ENCODE measurements at regions not wholly inside any gene's neighbourhood (a gene's known extent, or its start where the extent isn't known, plus 50 kb on each side); places are given as distances from the start of the nearest gene placed in this dataset.
"Not testable (repeated sequence)": the region's sequence is repeated elsewhere in the genome, so short reads cannot be mapped to it uniquely, and the experiment has no call there.

DNA sequence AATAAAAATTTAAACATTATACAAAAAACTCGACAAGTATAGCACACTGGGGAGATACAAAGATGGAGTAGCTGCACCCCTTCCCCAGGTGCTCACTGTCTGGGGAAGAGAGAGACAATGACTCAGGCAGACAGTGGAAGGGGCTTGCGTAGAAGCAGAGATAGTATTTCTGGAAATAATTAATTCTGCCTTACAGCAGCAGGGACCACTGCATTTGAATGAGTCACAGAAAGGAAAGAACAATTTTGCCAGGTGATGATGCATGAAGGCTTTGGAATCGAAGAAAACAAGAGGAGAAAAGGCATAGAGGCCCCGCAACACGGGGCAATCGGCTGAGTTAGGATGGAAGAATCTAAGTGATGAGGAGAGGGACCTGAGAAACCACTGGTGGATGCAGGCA, 447.4 kb downstream of the EFNB2 start:
- DNase-seq: no peak

DNA sequence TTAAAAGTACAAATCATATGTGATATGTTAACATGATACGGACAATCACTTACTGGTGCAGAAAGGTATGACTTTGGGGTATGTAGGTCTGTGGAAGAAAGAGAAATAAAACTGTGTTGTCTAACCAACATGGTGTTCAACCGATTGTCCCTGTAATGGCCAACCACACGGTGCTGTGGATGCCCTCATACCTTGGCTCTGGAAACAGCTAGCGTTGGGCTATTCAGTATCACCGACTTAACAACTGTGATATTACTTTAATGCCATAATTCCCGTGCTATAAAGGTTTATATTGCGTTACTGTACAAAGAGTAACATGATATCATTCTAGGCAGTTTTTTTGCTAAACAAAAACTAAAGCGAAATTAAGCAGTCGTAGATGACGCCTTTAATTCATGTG, 448.3 kb downstream of the EFNB2 start:
- no peak for DNase-seq

DNA sequence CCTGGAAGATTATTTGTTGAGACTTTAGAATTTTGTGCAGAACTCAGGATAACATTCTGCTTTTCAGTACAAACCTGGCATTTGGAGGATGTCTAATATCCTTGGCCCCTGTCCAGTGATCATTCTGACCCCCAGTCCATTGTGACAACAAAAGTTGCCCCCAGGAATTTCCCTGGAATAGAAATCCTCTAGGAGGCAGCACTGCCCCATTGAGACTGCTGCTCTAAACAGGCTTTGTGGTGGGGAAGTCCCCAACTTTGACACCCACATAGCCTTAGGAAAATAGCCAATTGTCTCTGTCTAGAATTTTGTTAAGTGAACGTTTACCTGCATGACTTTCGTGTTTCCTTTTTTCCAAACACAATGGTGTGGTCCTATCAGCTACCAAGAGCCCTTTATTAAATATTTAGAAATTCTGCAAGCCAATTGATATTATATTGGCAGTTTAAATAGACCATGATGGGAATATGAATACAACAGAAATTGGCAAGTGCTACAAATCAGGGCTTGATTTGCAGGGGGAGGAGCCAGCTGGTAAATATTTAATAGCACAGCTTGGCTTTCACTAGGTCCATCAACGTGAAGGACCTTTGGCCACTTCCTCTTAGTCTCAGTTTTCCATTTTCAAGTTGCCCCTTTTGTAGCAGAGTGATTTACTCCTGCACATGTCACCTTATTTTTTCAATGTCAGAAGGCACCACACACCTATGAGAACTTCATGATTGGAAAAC, 451.7 kb downstream of the EFNB2 start:
- DNase-seq: peak in 1 of 2 experiments; percentile 71

DNA sequence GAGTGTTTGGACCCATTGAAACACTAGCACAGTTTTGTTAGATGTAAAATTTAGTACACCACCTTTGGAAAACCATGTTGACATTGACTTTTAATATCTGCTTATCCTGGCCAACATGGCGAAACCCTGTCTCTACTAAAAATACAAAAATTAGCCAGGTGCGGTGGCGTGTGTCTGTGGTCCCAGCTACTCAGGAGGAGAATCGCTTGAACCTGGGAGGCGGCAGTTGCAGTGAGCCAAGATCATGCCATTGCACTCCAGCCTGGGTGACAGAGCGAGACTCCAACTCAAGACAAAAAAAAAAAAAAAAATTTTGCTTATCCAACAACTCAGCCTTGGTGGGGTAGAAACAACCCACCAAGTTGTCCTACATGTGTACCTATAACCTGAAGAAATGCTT, 454.2 kb downstream of the EFNB2 start:
- not testable (repeated sequence) for DNase-seq

DNA sequence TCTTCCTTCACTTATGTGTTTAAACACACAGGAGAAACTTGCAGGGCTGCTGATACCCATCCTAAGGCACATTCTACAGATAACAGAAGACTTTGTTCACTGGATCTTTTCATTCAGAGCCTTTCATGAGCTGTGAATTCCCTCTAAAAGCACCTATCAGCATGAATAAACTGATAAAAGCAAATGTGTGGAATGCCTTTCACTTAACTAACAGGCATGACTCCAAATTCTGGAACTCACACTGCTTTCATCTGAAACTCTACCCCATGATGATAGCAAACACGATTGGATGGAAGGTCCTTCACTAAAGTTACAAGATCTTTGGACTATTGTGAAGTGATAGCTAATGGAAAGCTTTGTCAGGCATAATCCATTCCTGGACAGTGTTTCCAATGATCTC, 457.3 kb downstream of the EFNB2 start:
- DNase-seq: no peak

DNA sequence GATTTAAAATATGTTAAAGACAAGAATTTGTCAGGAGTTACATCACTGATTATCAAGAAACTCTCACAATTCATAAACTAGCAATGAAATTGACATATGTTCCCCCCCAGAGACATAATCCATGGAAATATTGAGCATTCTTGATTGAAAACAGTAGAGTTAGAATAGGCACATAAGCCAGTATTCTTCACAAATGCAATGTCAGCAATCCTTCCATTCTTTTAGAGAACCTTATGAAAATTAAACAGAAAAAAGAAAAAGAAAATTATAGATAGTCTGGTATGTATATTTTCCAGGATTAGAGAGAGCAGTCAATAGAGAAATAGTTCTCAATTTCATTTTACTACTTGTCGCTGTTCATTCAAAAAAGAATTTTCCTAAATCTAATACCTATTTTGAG, 458.4 kb downstream of the EFNB2 start:
- no peak for DNase-seq

DNA sequence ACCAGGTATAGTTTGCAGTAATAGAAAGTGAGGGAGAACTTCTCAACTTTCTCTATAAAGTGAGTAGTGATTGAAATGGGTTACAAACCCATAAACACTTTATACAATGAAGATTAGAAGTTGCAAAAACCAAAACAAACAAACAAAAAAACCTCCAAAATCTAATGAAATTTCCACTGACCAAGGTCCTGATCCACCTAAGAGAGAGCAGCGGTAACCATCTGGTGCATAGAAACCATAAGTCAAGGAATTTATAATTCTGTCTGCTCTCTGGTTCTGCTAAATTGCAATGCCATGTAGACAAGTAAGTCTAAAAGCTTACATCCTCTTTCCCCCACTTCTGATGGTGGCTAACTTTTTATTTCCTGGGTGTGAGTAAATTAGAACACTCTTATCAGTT, 463.4 kb downstream of the EFNB2 start:
- DNase-seq: no peak

DNA sequence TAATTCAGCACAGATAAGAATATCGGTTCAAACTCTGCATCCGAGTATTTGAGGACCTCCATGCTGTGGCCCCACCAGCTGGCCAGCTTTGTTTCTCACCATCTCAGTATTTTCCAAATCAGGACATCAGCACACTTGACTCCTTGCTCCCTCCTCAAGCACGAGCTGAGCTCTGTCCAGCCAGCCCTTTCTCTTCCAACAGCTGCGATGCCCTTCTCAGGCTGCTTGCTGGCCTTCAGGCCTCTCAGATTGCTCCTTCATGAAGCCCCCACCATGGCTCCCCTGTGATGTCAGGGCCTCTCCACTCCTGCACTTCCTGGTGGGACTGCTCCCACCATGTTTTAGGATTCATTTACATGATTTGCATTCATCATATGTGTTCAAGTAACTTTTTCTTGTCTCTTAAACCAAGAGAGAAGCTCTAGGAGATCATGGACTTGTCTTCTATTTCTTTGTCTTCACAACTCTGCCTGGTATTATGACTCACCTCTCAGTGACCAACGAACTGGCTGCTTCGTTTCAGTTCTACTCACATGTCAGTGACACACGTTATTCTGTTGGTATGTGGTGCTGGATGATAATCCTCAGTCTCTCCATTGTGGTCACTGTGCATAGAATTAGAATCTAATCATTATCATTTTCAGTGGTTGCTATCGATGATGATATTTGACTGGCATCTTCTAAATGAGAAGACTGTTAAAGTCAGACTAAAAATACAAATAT, 471.7 kb downstream of the EFNB2 start:
- no peak for DNase-seq

DNA sequence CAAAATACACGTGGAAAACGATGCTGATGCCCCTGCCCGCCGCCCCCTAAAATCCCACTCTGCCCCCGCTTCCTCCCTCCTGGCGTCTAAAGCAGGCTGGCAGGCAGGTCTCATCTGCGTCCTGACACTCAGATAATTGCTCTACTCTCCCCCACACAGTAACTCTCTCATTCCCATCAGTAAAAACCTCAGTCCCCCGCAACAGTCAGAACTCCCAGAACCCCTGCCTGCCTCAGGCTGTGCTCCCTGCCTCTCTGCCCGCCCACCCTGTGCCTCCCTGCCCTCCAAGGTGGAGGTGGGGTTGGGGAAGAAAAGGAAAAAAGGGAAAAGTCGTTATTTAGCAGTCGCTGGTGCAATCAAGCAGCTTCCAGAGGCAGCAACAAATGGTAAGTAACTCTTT, 473.7 kb downstream of the EFNB2 start:
- no peak for DNase-seq

DNA sequence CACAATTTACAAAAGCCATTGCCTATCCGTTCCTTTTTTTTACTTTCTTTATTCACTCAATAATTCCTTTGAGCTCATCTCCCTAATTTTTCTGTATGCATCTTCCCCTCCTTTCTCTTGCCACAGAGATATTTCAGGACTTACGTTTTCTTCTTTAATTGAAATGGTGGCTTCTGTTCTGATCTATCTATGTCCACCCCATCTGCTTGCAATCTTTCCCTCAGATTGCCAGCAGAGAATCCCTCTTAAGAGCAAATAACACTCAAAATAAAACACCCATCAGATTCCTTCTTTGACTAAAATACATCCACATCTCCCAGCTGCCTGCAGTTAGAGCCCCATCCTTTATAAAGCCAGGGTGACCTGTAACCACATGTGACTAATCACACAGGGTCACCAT, 478.6 kb downstream of the EFNB2 start:
- DNase-seq: no peak

DNA sequence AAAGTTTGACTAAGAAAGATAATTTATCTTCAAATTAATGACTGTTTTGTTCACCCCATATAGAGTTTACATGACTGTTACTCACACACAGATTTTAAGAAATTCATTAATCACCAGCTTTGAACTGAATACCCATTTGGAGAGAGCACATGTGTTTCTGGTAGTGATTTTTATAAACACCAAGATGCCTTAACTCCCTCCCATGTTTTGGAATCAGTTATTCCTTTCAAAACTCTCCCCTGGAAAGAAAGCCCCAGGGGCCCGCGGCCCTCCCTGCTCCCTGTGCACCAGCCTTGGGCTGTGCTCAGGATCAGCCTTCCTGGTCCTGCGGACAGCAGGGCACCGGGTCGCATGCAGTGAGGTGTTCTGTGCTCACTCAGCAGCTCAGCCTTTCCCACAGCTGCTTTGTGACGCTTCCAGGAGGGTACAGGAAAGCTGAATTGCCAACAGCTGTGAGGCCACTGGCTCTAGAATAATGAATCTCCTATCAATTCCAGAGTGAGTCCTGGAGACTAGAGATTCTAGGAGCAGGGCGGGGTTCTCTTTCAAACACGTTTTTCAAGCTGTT, 483.2 kb downstream of the EFNB2 start:
- no peak for DNase-seq

DNA sequence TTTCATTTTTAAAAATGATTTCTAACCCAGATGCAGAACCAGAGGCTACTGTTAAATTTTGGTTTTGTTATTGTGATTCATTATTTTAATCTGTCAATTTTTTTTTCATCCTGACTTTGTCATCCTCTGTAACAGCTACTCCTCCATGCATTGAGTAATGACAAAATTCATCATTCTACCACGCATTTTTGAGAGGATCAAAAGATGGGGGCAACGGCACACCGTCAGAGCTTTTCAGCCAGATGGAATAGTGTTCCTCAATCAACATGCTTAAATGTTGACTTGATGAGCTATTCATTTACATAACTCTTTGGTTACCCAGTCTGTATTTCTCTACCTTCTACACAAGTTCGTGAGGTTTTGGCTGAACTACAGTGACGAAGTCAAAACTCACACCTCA, 486.3 kb downstream of the EFNB2 start:
- no peak for DNase-seq

DNA sequence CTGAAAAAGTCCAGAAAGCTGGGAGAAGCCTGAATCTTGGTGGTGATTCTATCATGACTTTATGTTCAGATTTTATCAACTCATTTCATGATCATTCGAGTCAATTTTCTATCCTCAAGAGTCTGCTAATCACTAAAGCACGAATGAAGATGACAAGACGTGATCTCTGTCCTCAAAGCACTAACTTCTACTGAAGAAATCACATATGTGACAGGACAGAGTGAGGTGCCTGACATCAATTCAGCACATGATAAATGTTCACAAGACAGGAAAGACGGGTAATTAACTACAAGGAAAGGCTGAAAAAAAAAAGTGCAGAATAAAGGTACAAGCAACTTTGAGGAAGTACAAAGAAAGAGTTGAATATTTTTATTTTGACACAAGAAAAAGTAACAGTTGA, 487.1 kb downstream of the EFNB2 start:
- DNase-seq: no peak

DNA sequence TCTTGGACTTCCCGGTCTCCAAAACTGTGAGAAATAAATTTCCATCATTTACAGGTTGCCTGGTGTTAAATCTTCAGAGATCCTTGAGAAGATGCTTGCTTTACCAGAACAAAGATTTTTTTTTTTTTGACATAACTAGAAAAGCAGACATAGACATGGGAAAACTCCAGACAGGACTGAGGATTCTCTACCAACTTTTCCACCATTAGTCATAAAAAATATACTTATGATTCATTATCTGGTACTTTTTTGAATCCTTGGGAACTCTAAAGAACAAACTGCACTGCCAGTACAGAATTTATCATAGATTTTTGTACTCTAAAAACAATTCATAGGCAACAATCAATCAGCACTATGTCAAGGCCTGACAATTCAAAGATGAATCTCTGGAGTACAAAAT, 487.6 kb downstream of the EFNB2 start:
- no peak for DNase-seq

DNA sequence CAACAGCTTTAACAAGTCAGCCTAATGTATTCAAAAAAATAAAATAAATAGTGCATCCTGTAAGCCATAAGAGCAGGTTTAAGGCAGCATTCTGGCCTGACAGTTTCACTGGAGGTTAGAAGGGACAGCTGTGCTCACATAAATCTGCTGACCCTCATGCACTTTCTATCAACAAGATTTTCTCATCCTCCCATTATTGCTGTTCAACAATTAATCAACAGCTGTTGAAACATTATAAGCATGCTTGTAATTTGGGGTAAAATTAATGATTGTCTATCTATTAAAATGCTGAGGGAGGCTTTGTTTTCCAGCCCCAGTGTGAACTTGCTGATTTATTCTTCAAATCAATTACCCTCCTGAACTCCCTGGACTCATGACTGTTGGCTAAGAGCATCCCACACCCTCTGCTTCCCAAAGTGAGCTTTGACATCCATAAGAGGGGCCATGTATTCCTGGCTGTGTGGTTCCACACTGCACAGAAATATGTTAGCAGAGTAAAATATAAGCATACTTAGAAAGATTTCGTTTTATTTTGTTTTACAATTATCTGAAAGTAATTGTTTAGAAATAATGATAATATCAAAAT, 492.4 kb downstream of the EFNB2 start:
- DNase-seq: no peak

DNA sequence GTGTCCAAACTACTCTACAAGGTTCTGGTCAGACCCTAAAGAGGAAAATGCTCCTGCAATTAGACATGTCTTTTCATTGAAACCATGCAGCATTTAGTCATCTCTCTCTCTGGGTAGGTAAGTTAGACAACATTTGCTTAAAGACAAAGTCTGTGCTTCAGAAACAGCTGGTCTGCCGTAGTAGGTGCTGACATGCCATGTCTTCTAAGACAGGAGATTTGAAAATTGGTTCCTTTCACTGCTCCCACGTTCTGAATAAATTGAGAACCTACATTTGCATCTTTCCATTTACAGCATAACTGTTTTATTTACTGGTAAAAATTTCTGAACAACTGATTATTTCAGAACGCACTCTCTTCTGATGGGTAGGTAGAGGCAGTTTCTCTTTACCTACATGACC, 494.0 kb downstream of the EFNB2 start:
- peak in 1 of 2 experiments; percentile 4 for DNase-seq

DNA sequence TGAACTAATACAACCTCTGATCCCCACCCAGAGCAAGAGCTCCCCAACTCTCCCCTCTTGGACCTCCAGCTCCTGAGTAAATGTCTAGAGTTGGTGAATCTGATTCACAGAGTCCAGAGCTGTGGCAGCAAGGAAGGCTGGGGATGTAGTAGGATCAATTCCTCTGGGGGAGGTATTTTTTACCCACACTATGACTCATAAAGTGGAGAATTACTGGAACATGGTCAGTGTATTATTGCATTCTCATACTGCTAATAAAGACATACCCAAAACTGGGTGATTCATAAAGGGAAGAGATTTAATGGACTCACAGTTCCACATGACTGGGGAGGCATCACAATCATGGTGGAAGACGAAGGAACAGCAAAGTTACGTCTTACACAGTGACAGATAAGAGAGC, 496.7 kb downstream of the EFNB2 start:
- DNase-seq: no peak

DNA sequence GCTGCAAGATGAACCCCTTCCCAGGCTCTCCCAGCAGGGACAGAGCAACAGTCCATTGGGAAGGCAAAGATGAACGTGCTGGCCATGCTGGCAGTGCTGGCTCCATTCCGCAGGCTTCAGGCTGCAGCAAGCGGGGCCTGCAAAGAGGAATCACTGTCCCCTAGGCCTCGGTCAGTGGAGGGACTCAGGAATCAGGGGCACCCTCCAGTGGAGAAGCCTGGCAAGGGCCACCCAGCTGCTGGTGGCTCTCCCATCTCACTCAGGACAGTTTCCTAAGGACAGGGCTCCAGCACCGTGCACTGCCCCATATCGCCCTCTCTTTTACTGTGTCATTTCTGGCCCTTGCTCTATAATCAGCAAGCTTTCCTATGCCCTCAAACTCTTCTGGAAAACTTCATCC, 498.6 kb downstream of the EFNB2 start:
- DNase-seq: peak in 1 of 2 experiments; percentile 48

DNA sequence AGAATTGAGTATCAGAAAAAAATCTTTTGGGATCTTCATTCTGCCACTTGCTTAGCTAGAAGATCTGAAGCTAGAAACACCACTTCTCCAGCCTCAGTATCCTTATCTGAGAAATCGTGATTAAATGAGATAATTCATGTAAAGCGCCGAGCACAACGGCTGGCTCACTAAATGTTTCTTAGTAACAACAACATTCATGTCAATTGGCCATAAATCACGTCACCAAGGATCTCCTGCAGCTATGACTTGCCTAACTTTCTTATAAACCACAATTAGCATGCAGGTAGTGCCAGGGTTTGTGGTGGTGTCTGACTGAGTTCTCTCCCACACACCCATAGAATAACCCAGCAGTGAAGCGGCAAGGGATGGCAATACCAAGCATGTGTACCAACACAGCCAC, 501.3 kb downstream of the EFNB2 start:
- no peak for DNase-seq

DNA sequence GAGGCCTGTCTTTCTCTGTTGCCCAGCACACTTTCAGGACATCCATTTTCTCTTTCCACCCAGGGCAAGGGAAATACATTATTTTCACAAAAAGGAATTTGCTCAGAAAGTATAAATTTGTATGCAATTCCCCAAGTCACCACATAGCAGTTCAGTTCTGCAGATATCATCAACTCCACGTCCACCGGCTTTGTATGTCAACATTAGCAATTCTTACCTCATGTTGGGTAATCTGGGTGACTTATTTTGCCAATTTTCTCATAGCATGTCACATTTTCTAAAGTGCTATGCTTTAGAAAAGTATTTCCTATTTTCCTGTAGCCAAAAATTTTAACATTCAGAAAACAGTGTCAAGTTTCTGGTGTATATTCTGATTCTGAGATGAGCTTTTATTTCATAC, 501.8 kb downstream of the EFNB2 start:
- DNase-seq: no peak

DNA sequence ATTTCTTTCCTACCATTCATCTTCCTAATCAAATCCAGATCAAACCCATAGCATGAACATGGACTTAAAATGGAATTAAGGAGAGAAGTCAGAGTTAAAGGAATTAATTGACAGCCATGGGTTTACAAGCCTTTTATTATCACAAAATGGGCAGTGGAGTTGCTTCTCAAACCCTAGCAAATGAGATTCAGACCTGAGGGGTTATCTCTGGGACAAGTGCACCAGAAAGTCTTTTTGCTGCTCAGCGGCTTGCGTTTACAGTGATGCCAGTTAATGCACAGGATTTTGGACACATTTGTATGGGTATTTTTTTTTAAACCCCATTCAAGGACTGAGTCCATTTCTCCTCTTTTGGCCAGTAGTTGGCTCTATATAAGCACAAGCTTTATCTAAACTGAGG, 503.0 kb downstream of the EFNB2 start:
- no peak for DNase-seq

DNA sequence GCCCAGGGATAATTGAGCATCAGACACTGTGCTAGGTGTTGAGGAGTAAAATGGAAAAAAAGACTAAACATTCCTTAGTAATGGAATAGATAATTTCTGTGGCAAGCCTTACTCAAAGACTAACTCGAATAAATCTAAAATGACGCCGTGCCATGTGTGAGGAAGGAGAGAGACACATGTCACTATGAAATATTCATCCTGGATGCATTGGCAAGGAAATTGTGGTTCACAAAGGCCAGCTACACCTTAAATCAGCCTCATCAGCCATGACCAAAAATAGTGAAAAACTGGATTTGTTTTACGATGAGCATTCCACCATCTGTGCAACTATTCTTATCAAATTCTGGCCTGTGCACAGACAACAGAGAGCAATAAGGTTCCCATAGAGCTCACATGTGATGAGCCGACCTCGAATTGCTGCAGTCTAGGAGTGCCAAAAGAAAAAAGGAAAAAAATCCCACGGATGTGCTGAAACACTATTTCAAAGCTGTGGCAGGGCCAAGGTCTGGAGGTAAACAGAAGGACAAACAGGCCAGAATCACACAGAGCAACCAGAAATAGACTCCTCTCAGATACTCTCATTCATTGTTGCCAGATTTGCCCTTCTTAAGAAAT, 505.7 kb downstream of the EFNB2 start:
- no peak for DNase-seq

DNA sequence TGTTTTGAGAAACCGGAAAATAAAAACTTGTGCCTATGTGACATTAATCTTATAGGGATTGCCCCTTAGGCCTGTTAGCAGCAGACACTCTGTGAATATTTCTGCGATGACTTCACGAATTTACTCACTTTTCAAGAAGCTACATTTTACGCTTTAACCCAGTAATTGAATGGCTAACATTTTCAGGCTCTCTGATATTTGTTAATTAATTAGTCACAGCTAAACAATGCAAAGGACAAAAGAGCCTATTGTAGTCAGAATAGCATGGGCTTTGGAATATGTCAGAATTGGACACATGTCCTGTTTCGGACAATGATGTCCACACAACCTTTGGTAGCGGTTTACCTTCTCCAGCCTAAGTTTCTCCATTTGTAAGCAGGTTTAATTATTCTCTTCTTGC, 506.6 kb downstream of the EFNB2 start:
- no peak for DNase-seq

DNA sequence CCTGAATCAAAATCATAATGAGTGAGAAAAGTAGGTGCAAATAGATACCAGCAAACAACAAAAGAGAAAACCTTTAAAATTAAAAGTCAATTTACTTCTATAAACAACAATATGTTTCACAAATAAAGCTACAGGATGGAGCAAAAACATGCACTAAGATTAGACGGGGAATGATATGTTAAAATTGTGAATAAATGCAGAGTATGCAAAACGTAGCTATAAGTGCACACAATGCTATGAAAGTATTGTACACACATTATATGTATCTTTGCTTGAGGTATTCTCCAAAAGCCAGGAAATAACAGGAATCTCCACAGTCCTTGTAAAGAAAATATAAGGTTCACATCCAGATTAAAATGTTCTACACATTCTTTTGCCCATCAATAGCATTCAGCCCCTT, 523.9 kb downstream of the EFNB2 start:
- no peak for DNase-seq
